ENCODE measurements at regions not wholly inside any gene's neighbourhood (a gene's known extent, or its start where the extent isn't known, plus 50 kb on each side); places are given as distances from the start of the nearest gene placed in this dataset.

- Mint-ChIP-seq H3K4me1 (no peaks in the 10 kb centered on the region), H3K36me3 (no peaks in the 10 kb centered on the region), H3K4me3 (no peak overlapping the region), H3K27ac (no peak overlapping the region), H3K27me3 (ENCODE audit: low read depth in 3 of 3) (peaks cover 0 to 3% (median 3%) of the 10 kb centered on the region in 3 donors), H3K9me3 (no peaks in the 10 kb centered on the region)
- no peak for DNase-seq
Observed at GRCh38 chr6:108745664-108746336, 102.4 kb upstream of the ARMC2 start.

GRCh38 chr6:108746366-108746765, 101.9 kb upstream of the ARMC2 start:
- no peak overlapping the region for H3K4me3 Mint-ChIP-seq
- H3K36me3 Mint-ChIP-seq = no peaks in the 10 kb centered on the region
- H3K27ac Mint-ChIP-seq = no peak overlapping the region
- no peaks in the 10 kb centered on the region for H3K9me3 Mint-ChIP-seq
- peaks cover 0 to 7% (median 4%) of the 10 kb centered on the region in 3 donors for H3K27me3 Mint-ChIP-seq (ENCODE audit: low read depth in 3 of 3)
- DNase-seq = no peak
- H3K4me1 Mint-ChIP-seq = no peaks in the 10 kb centered on the region

DNA sequence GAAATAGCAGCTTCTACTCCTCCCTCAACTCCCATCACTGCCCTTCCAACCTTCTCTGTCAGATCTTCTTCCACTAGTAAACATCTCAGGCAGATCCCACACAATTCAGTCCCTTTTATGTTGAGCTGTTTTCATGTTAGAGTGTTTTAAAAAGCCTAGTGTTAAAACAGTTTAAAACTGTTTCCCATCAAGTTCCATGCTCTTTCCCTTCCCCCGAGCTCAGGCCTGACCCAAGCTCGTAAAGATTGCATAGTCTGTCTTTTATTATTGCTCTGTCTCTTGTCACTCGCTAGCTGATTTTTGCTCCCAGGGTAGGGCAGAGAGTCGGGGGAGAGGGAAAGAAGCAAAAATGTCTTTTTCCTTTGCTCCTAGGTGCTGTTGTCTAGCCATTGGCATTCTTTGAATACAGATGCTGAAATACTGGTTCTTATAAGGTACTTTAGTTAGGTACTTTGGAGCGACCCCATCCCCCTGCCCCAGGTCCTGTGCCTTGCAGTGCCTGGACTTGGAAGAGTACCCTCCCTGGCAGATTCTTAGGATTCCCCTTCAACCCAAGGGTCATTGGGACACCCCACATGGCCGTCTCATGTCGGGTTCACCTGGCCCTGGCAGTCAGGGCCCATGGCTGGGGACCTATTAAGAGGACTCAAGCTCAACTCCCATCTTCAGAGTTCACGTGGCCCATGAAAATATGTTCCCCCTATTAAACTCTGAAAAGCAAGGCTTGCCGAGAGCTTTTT, 101.2 kb upstream of the ARMC2 start:
- no peaks in the 10 kb centered on the region for H3K36me3 Mint-ChIP-seq
- no peaks in the 10 kb centered on the region for H3K9me3 Mint-ChIP-seq
- H3K27me3 Mint-ChIP-seq (ENCODE audit: low read depth in 3 of 3) = peaks cover 0 to 7% (median 5%) of the 10 kb centered on the region in 3 donors
- H3K27ac Mint-ChIP-seq = no peak overlapping the region
- no peak for DNase-seq
- no peaks in the 10 kb centered on the region for H3K4me1 Mint-ChIP-seq
- H3K4me3 Mint-ChIP-seq = no peak overlapping the region

- no peak overlapping the region for H3K4me3 Mint-ChIP-seq
- DNase-seq = no peak
- no peaks in the 10 kb centered on the region for H3K36me3 Mint-ChIP-seq
- H3K9me3 Mint-ChIP-seq = no peaks in the 10 kb centered on the region
- no peak overlapping the region for H3K27ac Mint-ChIP-seq
- no peaks in the 10 kb centered on the region for H3K4me1 Mint-ChIP-seq
- peaks cover 0 to 7% (median 5%) of the 10 kb centered on the region in 3 donors for H3K27me3 Mint-ChIP-seq (ENCODE audit: low read depth in 3 of 3)
Observed at GRCh38 chr6:108748055-108748454, 100.2 kb upstream of the ARMC2 start.

DNA sequence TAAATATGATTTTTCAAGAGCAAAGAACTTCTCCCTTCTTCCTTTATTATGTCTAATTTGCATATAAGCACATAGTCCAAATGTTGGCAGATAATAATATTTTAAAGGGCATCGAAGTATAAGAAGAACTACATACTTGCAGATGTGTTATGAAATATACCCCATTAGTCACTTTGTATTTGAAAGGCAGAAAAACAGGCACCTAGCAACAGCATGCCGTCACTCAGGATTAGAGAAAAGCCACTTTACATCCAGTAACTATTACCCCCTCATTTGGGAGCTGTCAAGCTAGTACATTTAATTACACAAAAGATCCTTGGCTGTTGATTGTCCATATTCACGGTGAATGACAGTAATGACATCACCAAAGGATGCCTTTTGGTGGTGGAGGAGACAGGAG, 99.3 kb upstream of the ARMC2 start:
- H3K4me3 Mint-ChIP-seq = no peak overlapping the region
- no peak for DNase-seq
- no peaks in the 10 kb centered on the region for H3K4me1 Mint-ChIP-seq
- H3K27ac Mint-ChIP-seq = no peak overlapping the region
- H3K36me3 Mint-ChIP-seq = no peaks in the 10 kb centered on the region
- peaks cover 0 to 7% (median 4%) of the 10 kb centered on the region in 3 donors for H3K27me3 Mint-ChIP-seq (ENCODE audit: low read depth in 3 of 3)
- H3K9me3 Mint-ChIP-seq = no peaks in the 10 kb centered on the region

- Mint-ChIP-seq H3K9me3 (no peaks in the 10 kb centered on the region), H3K36me3 (no peaks in the 10 kb centered on the region), H3K27ac (no peak overlapping the region), H3K27me3 (ENCODE audit: low read depth in 3 of 3) (peaks cover 1 to 7% (median 2%) of the 10 kb centered on the region in 3 donors), H3K4me3 (no peak overlapping the region), H3K4me1 (no peaks in the 10 kb centered on the region)
- DNase-seq = no peak
Observed at GRCh38 chr6:108750801-108751200, 97.4 kb upstream of the ARMC2 start.

- no peaks in the 10 kb centered on the region for H3K36me3 Mint-ChIP-seq
- DNase-seq = no peak
- no peaks in the 10 kb centered on the region for H3K9me3 Mint-ChIP-seq
- H3K4me1 Mint-ChIP-seq = no peaks in the 10 kb centered on the region
- H3K27me3 Mint-ChIP-seq (ENCODE audit: low read depth in 3 of 3) = peaks cover 1 to 8% (median 2%) of the 10 kb centered on the region in 3 donors
- peak overlapping the region in 1 of 6 donors; percentile 58 for H3K27ac Mint-ChIP-seq
- no peak overlapping the region for H3K4me3 Mint-ChIP-seq
Observed at GRCh38 chr6:108751282-108751681, 96.9 kb upstream of the ARMC2 start.

- Mint-ChIP-seq H3K27me3 (ENCODE audit: low read depth in 3 of 3) (peaks cover 1 to 8% (median 2%) of the 10 kb centered on the region in 3 donors), H3K9me3 (no peaks in the 10 kb centered on the region), H3K4me3 (no peak overlapping the region), H3K4me1 (no peaks in the 10 kb centered on the region), H3K27ac (no peak overlapping the region), H3K36me3 (no peaks in the 10 kb centered on the region)
- DNase-seq = no peak
Observed at GRCh38 chr6:108751851-108752732, 96.1 kb upstream of the ARMC2 start.

DNA sequence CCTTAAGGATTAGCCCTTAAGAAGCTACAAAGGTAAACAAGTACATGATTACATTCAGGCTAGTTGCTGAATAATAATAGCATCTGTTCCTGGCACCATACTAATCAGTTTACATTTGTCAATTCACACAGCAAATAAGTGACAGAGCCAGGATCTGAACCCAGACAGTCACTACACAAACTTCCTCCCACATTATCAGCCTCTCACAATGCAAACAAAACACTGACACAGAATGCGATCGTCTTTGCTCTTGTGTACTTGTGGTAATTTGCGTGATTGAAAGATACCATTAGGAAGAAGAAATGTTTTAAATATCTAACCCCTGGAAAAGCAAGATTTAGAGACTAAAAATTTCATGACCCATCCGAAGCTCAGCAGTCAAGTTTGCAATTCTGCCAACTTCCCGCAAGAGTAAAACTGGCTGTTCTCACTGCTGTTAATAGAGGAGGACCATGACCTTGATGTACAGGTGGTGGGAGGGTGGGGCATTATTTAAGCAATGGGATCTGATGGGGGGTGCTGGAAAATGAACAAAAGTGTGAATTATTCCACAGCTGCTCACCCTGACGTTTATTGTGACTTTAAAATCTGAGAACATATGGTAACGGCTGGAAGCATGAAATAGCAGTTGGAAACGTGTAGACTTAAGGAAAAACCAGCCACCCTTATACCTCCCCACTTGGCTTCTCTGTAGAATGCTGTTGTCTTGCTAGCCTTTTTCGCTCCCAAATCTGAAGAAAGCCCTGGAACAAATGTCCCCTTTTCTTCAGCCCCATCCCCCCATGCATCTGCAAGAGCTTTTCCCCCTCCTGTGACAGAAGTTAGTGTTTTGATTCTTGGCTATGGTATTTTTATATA, 95.3 kb upstream of the ARMC2 start:
- Mint-ChIP-seq H3K36me3 (no peaks in the 10 kb centered on the region), H3K9me3 (no peaks in the 10 kb centered on the region), H3K27ac (no peak overlapping the region), H3K4me3 (no peak overlapping the region), H3K27me3 (ENCODE audit: low read depth in 3 of 3) (peaks cover 1 to 8% (median 2%) of the 10 kb centered on the region in 3 donors), H3K4me1 (no peaks in the 10 kb centered on the region)
- DNase-seq = no peak

DNA sequence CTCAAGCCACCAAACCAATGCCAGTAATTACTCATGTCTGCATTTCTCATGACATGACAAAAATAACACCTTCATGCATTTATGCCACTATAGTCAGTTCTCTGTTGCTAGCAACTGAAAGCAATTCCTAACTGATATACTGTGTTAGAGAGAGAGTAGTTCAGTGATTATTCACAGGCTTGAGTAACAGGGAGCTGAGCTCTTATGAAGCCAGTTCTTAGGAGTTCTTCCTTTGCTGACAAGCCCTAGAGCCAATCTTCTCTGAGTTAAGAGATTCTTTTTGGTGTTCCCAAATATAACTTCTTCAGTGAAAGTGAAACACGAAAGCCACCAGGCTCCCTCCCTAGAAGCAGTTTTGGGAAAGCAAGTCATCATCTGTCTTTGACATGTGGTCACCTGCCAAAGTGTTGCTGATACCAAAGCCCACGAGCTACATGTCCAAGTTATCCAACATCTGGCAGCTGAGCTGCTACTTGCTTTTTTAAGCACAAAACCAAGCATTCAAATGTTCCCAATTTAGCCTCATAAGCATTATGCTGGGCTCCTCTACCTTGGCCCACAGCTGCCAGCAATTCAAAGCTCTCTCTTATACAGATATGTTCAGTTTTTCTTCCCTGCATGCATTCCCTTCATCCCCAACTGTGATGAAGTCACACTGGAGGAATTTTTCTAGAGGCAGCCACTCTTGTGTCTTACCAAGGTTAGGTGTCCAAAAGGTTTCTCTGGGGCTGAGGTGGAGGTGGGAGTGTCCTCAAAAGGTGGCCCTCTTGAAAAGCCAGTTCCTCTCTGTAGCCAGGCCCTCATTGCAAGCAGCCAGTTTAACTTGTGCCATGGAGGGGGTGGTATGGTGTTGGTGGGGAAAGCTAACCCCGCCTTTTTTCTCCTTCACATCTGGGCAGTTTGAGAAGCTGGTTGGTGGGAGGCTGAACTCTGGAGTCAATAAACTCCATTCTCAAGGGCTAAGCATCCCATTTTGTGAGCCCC, 92.7 kb upstream of the ARMC2 start:
- DNase-seq = no peak
- Mint-ChIP-seq H3K9me3 (no peaks in the 10 kb centered on the region), H3K4me1 (no peaks in the 10 kb centered on the region), H3K27ac (no peak overlapping the region), H3K4me3 (no peak overlapping the region), H3K36me3 (no peaks in the 10 kb centered on the region), H3K27me3 (ENCODE audit: low read depth in 3 of 3) (peaks cover 4 to 6% (median 5%) of the 10 kb centered on the region in 3 donors)

DNA sequence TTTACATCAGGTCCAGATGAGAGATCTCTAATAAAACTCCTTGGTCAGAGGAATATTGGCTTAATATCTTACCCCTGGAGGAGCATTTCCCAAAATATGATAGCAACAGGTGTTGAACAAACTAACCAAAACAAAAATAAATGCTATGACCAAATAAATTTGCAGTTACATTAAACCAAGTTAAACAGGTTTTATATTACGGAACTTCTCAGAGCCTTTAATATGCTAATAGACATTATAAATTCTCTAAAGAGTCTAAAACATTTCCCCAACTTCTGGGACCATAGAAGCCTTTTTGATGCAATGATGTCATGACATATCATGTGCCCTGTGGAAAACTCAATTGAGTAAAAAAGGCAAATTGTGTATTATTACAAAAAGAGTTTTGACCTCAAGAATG, 90.9 kb upstream of the ARMC2 start:
- H3K27me3 Mint-ChIP-seq (ENCODE audit: low read depth in 3 of 3) = peaks cover 1 to 5% (median 2%) of the 10 kb centered on the region in 3 donors
- H3K27ac Mint-ChIP-seq = no peak overlapping the region
- no peaks in the 10 kb centered on the region for H3K36me3 Mint-ChIP-seq
- peaks cover 2 to 4% of the 10 kb centered on the region in 2 donors for H3K4me1 Mint-ChIP-seq
- no peak for DNase-seq
- H3K4me3 Mint-ChIP-seq = no peak overlapping the region
- H3K9me3 Mint-ChIP-seq = no peaks in the 10 kb centered on the region

DNA sequence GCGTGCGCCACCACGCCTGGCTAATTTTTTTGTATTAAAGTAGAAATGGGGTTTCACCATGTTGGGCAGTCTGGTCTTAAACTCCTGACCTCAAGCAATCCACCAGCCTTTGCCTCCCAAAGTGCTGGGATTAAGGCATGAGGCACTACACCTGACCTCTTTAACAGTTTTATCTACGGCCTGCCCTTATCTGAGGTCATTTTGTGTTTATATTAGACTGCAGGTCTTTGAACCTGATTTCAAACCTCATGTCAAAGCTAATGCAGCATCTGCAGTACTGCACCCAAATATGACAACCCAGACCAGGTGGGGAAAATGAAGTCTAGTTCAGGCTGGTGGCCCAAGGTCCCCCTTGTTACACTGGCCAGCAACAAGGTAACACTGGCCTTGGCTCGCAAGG, 89.3 kb upstream of the ARMC2 start:
- Mint-ChIP-seq H3K36me3 (no peaks in the 10 kb centered on the region), H3K4me1 (peaks cover 6 to 7% of the 10 kb centered on the region in 2 donors), H3K4me3 (no peak overlapping the region), H3K27ac (no peak overlapping the region), H3K27me3 (ENCODE audit: low read depth in 3 of 3) (peaks cover 1 to 5% (median 2%) of the 10 kb centered on the region in 3 donors), H3K9me3 (no peaks in the 10 kb centered on the region)
- DNase-seq = no peak

Measured in immature natural killer cell (primary cell).